Astrocyte (in vitro differentiated cells and primary cell): ENCODE measurements at regions not wholly inside any gene's neighbourhood (a gene's known extent, or its start where the extent isn't known, plus 50 kb on each side); places are given as distances from the start of the nearest gene placed in this dataset.

Experiments used
- DNase-seq: peaks from one replicate; pipeline ENCODE4 v3.0.0-alpha.2; 2010; ENCODE audit warnings: low read depth
- FAIRE-seq: peaks from 2 replicates; lab custom pipeline; 2011; peaks lifted over from hg19 to GRCh38; lab: Jason Lieb, UNC
- H2AFZ ChIP-seq: 2 replicates; pipeline ENCODE4 v1.6.0; 2012; ENCODE audit warnings: low read depth, low read length, inconsistent platforms
- H3K27ac ChIP-seq: 2 replicates; pipeline ENCODE4 v1.5.1; 2011; ENCODE audit warnings: low read depth, low read length, inconsistent platforms
- H3K27me3 ChIP-seq: 2 replicates; pipeline ENCODE4 v1.6.0; 2011; ENCODE audit warnings: low read length, inconsistent platforms; ENCODE audit not compliant: insufficient read depth
- H3K36me3 ChIP-seq: 2 replicates; pipeline ENCODE4 v1.5.1; 2011; ENCODE audit warnings: low read length, inconsistent platforms; ENCODE audit not compliant: insufficient read depth
- H3K4me1 ChIP-seq: 2 replicates; pipeline ENCODE4 v1.5.1; 2011; ENCODE audit warnings: low read length, inconsistent platforms; ENCODE audit not compliant: insufficient read depth
- H3K4me2 ChIP-seq: 2 replicates; pipeline ENCODE4 v1.6.0; 2012; ENCODE audit warnings: low read length, inconsistent platforms
- H3K4me3 ChIP-seq: 2 replicates; pipeline ENCODE4 v1.5.1; 2011; ENCODE audit warnings: low read depth, mild to moderate bottlenecking, low read length, inconsistent platforms; ENCODE audit not compliant: insufficient read depth
- H3K79me2 ChIP-seq: 2 replicates; pipeline ENCODE4 v1.6.0; 2012; ENCODE audit warnings: mild to moderate bottlenecking, low read length, inconsistent platforms; ENCODE audit not compliant: insufficient read depth
- H3K9ac ChIP-seq: 2 replicates; pipeline ENCODE4 v1.6.0; 2012; ENCODE audit warnings: mild to moderate bottlenecking, low read length, inconsistent platforms
- H3K9me3 ChIP-seq: 2 replicates; pipeline ENCODE4 v1.5.1; 2012; ENCODE audit warnings: low read depth, mild to moderate bottlenecking, low read length, inconsistent platforms; ENCODE audit not compliant: insufficient read depth
- H4K20me1 ChIP-seq: 2 replicates; pipeline ENCODE4 v1.6.0; 2012; ENCODE audit warnings: low read length, inconsistent platforms; ENCODE audit not compliant: insufficient read depth
- H3K27ac Mint-ChIP-seq: one replicate; pipeline ENCODE4 v1.8.0; 2021; ENCODE audit warnings: mild to moderate bottlenecking, mixed read lengths; ENCODE audit not compliant: unreplicated experiment
- H3K27me3 Mint-ChIP-seq: one replicate; pipeline ENCODE4 v1.8.0; 2021; ENCODE audit warnings: low read depth, mixed read lengths; ENCODE audit not compliant: unreplicated experiment
- H3K36me3 Mint-ChIP-seq: one replicate; pipeline ENCODE4 v1.8.0; 2021; ENCODE audit warnings: low read depth, mixed read lengths; ENCODE audit not compliant: unreplicated experiment
- H3K4me1 Mint-ChIP-seq: one replicate; pipeline ENCODE4 v1.8.0; 2021; ENCODE audit warnings: low read depth, mixed read lengths; ENCODE audit not compliant: unreplicated experiment
- H3K4me3 Mint-ChIP-seq: one replicate; pipeline ENCODE4 v1.8.0; 2021; ENCODE audit warnings: mild to moderate bottlenecking, moderate library complexity, mixed read lengths; ENCODE audit not compliant: unreplicated experiment
- H3K9me3 Mint-ChIP-seq: one replicate; pipeline ENCODE4 v1.8.0; 2021; ENCODE audit warnings: mild to moderate bottlenecking, mixed read lengths; ENCODE audit not compliant: unreplicated experiment
- EZH2 ChIP-seq: IDR thresholded peaks from 2 replicates; pipeline ENCODE4 v1.6.1; 2012; ENCODE audit warnings: mild to moderate bottlenecking, low read length, inconsistent platforms; ENCODE audit not compliant: insufficient read depth
- TF ChIP-seq, protein P1 (sequence below): IDR thresholded peaks from 2 replicates; pipeline ENCODE4 v1.5.1; 2011; ENCODE audit warnings: low read depth, mild to moderate bottlenecking, inconsistent platforms, low read length, moderate library complexity; ENCODE audit not compliant: insufficient read depth

DNA sequence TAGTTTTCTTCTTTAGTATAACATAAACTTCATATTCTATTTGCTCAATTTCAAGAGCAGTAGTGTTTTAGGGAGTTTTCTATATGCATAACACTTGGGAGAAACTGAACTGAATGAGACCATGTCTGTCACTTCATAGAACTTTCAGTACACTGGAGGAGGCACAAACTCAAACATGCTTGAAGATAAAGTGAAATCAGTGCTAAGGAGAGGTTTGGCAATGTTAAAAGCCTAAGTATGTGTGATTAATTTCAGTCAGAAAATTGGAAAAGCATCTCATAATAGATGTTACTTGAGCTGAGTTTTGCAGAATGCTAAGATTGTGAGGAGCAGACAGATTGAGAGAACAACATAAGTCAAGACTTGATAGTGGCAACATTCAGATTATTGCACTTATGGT, 411.2 kb upstream of the HS3ST1 start:
- no peaks in the 10 kb centered on the region for H3K9me3 Mint-ChIP-seq
- no peaks in the 10 kb centered on the region for H3K27me3 Mint-ChIP-seq
- no peaks in the 10 kb centered on the region for H3K36me3 Mint-ChIP-seq
- H3K4me1 Mint-ChIP-seq = no peaks in the 10 kb centered on the region
- Histone ChIP-seq H3K4me1 (no peaks in the 10 kb centered on the region), H3K27me3 (no peaks in the 10 kb centered on the region), H4K20me1 (no peaks in the 10 kb centered on the region), H3K79me2 (no peaks in the 10 kb centered on the region), H3K9me3 (no peaks in the 10 kb centered on the region), H3K9ac (no peak overlapping the region), H2AFZ (no peak overlapping the region), H3K36me3 (no peaks in the 10 kb centered on the region), H3K4me3 (no peak overlapping the region), H3K4me2 (no peak overlapping the region), H3K27ac (no peak overlapping the region)
- FAIRE-seq (no peak), DNase-seq (no peak)
- TF ChIP-seq EZH2 = no peak
- TF ChIP-seq, protein P1, sequence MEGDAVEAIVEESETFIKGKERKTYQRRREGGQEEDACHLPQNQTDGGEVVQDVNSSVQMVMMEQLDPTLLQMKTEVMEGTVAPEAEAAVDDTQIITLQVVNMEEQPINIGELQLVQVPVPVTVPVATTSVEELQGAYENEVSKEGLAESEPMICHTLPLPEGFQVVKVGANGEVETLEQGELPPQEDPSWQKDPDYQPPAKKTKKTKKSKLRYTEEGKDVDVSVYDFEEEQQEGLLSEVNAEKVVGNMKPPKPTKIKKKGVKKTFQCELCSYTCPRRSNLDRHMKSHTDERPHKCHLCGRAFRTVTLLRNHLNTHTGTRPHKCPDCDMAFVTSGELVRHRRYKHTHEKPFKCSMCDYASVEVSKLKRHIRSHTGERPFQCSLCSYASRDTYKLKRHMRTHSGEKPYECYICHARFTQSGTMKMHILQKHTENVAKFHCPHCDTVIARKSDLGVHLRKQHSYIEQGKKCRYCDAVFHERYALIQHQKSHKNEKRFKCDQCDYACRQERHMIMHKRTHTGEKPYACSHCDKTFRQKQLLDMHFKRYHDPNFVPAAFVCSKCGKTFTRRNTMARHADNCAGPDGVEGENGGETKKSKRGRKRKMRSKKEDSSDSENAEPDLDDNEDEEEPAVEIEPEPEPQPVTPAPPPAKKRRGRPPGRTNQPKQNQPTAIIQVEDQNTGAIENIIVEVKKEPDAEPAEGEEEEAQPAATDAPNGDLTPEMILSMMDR = no peak
- H3K4me3 Mint-ChIP-seq = no peak overlapping the region
- H3K27ac Mint-ChIP-seq = no peak overlapping the region

- TF ChIP-seq, protein P1 = no peak
- TF ChIP-seq EZH2 = no peak
- no peak overlapping the region for H3K4me2 ChIP-seq
- no peaks in the 10 kb centered on the region for H3K27me3 Mint-ChIP-seq
- no peaks in the 10 kb centered on the region for H3K79me2 ChIP-seq
- FAIRE-seq (no peak), DNase-seq (no peak)
- H3K4me1 Mint-ChIP-seq = no peaks in the 10 kb centered on the region
- no peak overlapping the region for H3K27ac Mint-ChIP-seq
- no peak overlapping the region for H3K4me3 Mint-ChIP-seq
- no peaks in the 10 kb centered on the region for H3K9me3 ChIP-seq
- no peaks in the 10 kb centered on the region for H3K27me3 ChIP-seq
- H3K36me3 ChIP-seq = no peaks in the 10 kb centered on the region
- no peak overlapping the region for H3K4me3 ChIP-seq
- no peaks in the 10 kb centered on the region for H3K9me3 Mint-ChIP-seq
- H3K9ac ChIP-seq = no peak overlapping the region
- no peaks in the 10 kb centered on the region for H3K4me1 ChIP-seq
- no peak overlapping the region for H2AFZ ChIP-seq
- no peaks in the 10 kb centered on the region for H4K20me1 ChIP-seq
- no peak overlapping the region for H3K27ac ChIP-seq
- no peaks in the 10 kb centered on the region for H3K36me3 Mint-ChIP-seq
These were observed 403.0 kb upstream of the HS3ST1 start for GRCh38 chr4:11831739-11832138.

DNA sequence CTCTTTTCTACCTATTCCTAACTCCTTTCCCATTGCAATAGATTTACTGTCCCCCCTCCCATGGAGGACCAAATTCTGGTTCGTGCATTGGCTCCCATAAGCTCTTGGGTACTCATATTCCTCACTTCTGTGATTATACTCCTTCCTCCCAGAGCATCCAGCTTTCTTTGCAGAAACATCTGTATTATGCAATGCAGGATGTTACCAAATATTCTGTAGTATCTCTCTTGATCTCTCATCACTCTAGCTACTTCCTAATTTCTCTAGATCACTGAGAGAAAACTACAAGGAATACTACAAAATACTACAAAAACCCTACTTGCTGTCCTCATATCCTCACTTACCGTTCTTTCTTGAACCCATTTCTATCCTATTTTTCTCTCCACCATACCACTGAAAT, 395.9 kb upstream of the HS3ST1 start:
- H3K4me2 ChIP-seq = no peak overlapping the region
- no peak overlapping the region for H2AFZ ChIP-seq
- no peaks in the 10 kb centered on the region for H3K27me3 ChIP-seq
- no peaks in the 10 kb centered on the region for H3K79me2 ChIP-seq
- peaks cover 4% of the 10 kb centered on the region for H3K27me3 Mint-ChIP-seq
- no peak overlapping the region for H3K9ac ChIP-seq
- no peaks in the 10 kb centered on the region for H3K36me3 Mint-ChIP-seq
- no peak overlapping the region for H3K4me3 ChIP-seq
- H3K27ac Mint-ChIP-seq = no peak overlapping the region
- no peak overlapping the region for H3K4me3 Mint-ChIP-seq
- H3K9me3 Mint-ChIP-seq = no peaks in the 10 kb centered on the region
- H3K4me1 ChIP-seq = no peaks in the 10 kb centered on the region
- H3K4me1 Mint-ChIP-seq = no peaks in the 10 kb centered on the region
- no peak for TF ChIP-seq EZH2
- TF ChIP-seq, protein P1 = no peak
- no peak for DNase-seq
- FAIRE-seq = no peak
- no peaks in the 10 kb centered on the region for H4K20me1 ChIP-seq
- H3K9me3 ChIP-seq = no peaks in the 10 kb centered on the region
- no peak overlapping the region for H3K27ac ChIP-seq
- no peaks in the 10 kb centered on the region for H3K36me3 ChIP-seq
